PC-3 (cell line): ENCODE measurements at regions not wholly inside any gene's neighbourhood (a gene's known extent, or its start where the extent isn't known, plus 50 kb on each side); places are given as distances from the start of the nearest gene placed in this dataset.
A peak's percentile ranks its signal among the peaks of the same experiment; 100 is the strongest.

ENCODE experiments used
- ATAC-seq: fragments of 200-7000 bp; cut with Tn5 transposase; 2 replicates; pipeline ENCODE4 v1.9.1; 2020; ENCODE audit warnings: mild to moderate bottlenecking, moderate library complexity
- BruUV-seq: library from RNA; stranded (reverse); fragments of 400-500 nt; replicated peaks from 2 replicates; lab custom pipeline; 2021; lab: Mats Ljungman, UMichigan
- CTCF ChIA-PET: fragments of 300-600 bp; sonication (Branson Sonifier 250); formaldehyde crosslinking; loops from one replicate; lab custom pipeline; 2022; ENCODE audit warnings: antibody characterized with exemption; lab: Charles Lee
- POLR2A ChIA-PET: fragments of 300-600 bp; sonication (Branson Sonifier 250); formaldehyde crosslinking; loops from one replicate; lab custom pipeline; 2022; ENCODE audit warnings: antibody characterized with exemption; ENCODE audit not compliant: unreplicated experiment; lab: Charles Lee
- DNase-seq: peaks from one replicate; pipeline ENCODE4 v3.0.0-alpha.2; 2015
- H2AFZ ChIP-seq: fragments of 300-600 bp; sonication (generic); 2 replicates; pipeline ENCODE4 v1.6.0; 2016; ENCODE audit warnings: antibody characterized with exemption, low read length
- H3F3A ChIP-seq: fragments of 300-600 bp; sonication (generic); one replicate; pipeline ENCODE4 v1.6.0; 2017; ENCODE audit warnings: antibody characterized with exemption, low read length, control low read depth, mild to moderate bottlenecking; ENCODE audit not compliant: unreplicated experiment
- H3K27ac ChIP-seq: fragments of 300-600 bp; sonication (generic); 2 replicates; pipeline ENCODE4 v1.5.1; 2016; ENCODE audit warnings: mild to moderate bottlenecking, low read length
- H3K27me3 ChIP-seq: fragments of 300-600 bp; sonication (generic); 2 replicates; pipeline ENCODE4 v1.6.1; 2016; ENCODE audit warnings: low read length, mixed read lengths
- H3K36me3 ChIP-seq: fragments of 300-600 bp; sonication (generic); 2 replicates; pipeline ENCODE4 v1.6.1; 2016; ENCODE audit warnings: low read depth, mixed run types, low read length, mixed read lengths
- H3K4me1 ChIP-seq: fragments of 300-600 bp; sonication (generic); 2 replicates; pipeline ENCODE4 v1.5.1; 2016; ENCODE audit warnings: low read length; ENCODE audit not compliant: insufficient read depth
- H3K4me2 ChIP-seq: fragments of 300-600 bp; sonication (generic); 2 replicates; pipeline ENCODE4 v1.6.0; 2016; ENCODE audit warnings: low read length
- H3K4me3 ChIP-seq: fragments of 300-600 bp; sonication (generic); 2 replicates; pipeline ENCODE4 v1.5.1; 2016; ENCODE audit warnings: mild to moderate bottlenecking, low read length, mixed read lengths
- H3K79me2 ChIP-seq: fragments of 300-600 bp; sonication (generic); 2 replicates; pipeline ENCODE4 v1.6.1; 2017; ENCODE audit warnings: low read length, mixed read lengths
- H3K9ac ChIP-seq: fragments of 300-600 bp; sonication (generic); 2 replicates; pipeline ENCODE4 v1.6.0; 2016; ENCODE audit warnings: mild to moderate bottlenecking, low read length
- H3K9me2 ChIP-seq: fragments of 300-600 bp; sonication (generic); replicated peaks from 2 replicates; pipeline ENCODE4 v1.6.1; 2016; ENCODE audit warnings: mixed run types, low read length, mixed read lengths
- H3K9me3 ChIP-seq: fragments of 300-600 bp; sonication (generic); 2 replicates; pipeline ENCODE4 v1.6.1; 2016; ENCODE audit warnings: low read length, mixed read lengths
- H4K20me1 ChIP-seq: fragments of 300-600 bp; sonication (generic); 2 replicates; pipeline ENCODE4 v1.6.1; 2016; ENCODE audit warnings: low read length, mixed read lengths
- EZH2 ChIP-seq: fragments of 300-600 bp; sonication (generic); IDR thresholded peaks from one replicate; pipeline ENCODE4 v1.6.1; 2017; ENCODE audit warnings: antibody characterized with exemption, mild to moderate bottlenecking, low read length; ENCODE audit not compliant: unreplicated experiment
- EZH2phosphoT487 ChIP-seq: fragments of 300-600 bp; sonication (generic); IDR thresholded peaks from 2 replicates; pipeline ENCODE4 v1.6.1; 2018; ENCODE audit warnings: mild to moderate bottlenecking, antibody characterized with exemption, low read length, borderline replicate concordance
- intact Hi-C: fragments of 100-400 bp; cut with micrococcal nuclease; formaldehyde crosslinking; loops from 2 replicates; pipeline ENCODE4 v1.9.0; 2023
- TF ChIP-seq, protein P1 (sequence below): fragments of 300-600 bp; sonication (generic); conservative IDR thresholded peaks from 2 replicates; pipeline ENCODE4 v1.5.1; 2017; ENCODE audit warnings: antibody characterized with exemption, low read depth, mild to moderate bottlenecking, low read length

DNA sequence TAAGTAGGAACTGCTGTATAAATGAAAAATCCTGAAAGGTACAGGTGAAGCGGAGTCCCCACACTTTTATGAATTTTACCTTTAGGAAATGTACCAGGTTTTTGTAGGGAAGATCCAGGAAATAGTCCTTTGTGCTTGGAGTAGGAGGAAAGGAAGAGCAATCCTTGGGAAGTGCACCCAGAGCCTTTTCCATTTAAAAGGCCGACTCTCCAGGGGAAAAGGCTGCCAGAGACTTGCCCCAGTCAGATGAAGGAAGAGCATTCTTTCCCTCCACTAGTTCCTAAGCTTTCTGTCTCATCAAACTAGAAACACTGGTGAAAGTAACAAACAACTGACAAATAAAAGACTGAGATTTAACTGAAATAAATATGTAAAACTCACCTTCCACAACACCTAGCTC, 779.4 kb upstream of the CDH6 start:
- POLR2A ChIA-PET, result interaction anchor here (0.6 kb wide), 1 partner anchor 13 kb away, joined by 5 read pairs; no protein-coding TSS in a partner anchor
- H4K20me1 ChIP-seq, result no peaks in the 10 kb centered on the region

DNA sequence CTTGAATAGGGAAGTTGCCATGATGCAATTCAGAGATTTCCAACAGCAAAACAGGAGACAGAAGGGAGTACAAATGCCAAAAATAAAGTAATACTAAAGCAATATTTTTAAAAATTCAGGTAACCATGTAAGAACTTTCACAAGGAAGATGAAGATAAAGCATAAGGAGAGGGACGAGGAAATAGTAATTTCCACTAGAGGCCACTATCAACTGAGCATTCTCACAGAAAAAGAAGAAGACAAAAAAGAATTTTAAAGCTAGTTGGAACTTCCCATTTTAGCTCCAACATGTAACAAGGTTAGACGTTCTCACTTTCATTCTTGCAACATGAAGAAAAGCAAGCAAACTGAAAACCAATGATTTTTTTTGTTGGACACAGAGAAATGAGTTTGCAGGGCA, 779.9 kb upstream of the CDH6 start:
- H3K4me3 ChIP-seq, result no peak overlapping the region
- no peaks in the 10 kb centered on the region for H4K20me1 ChIP-seq
- no peaks in the 10 kb centered on the region for H3K9me2 ChIP-seq
- POLR2A ChIA-PET, result interaction anchor here (0.6 kb wide), 1 partner anchor 13 kb away, joined by 5 read pairs; no protein-coding TSS in a partner anchor
- ATAC-seq (no peak), DNase-seq (peak; percentile 22)
- H3K9ac ChIP-seq, result no peak overlapping the region
- H3K9me3 ChIP-seq, result no peaks in the 10 kb centered on the region
- no peaks in the 10 kb centered on the region for H3K36me3 ChIP-seq
- no peaks in the 10 kb centered on the region for H3K27me3 ChIP-seq
- no peaks in the 10 kb centered on the region for H3K79me2 ChIP-seq
- TF ChIP-seq, protein P1, sequence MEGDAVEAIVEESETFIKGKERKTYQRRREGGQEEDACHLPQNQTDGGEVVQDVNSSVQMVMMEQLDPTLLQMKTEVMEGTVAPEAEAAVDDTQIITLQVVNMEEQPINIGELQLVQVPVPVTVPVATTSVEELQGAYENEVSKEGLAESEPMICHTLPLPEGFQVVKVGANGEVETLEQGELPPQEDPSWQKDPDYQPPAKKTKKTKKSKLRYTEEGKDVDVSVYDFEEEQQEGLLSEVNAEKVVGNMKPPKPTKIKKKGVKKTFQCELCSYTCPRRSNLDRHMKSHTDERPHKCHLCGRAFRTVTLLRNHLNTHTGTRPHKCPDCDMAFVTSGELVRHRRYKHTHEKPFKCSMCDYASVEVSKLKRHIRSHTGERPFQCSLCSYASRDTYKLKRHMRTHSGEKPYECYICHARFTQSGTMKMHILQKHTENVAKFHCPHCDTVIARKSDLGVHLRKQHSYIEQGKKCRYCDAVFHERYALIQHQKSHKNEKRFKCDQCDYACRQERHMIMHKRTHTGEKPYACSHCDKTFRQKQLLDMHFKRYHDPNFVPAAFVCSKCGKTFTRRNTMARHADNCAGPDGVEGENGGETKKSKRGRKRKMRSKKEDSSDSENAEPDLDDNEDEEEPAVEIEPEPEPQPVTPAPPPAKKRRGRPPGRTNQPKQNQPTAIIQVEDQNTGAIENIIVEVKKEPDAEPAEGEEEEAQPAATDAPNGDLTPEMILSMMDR, result peak; percentile 52
- TF ChIP-seq EZH2 (no peak), EZH2phosphoT487 (no peak)
- no TSS peak for BruUV-seq
- CTCF ChIA-PET, result interaction anchor here (0.6 to 0.7 kb wide), 3 partner anchors 317 to 953 kb away, joined by 3 read pairs; no protein-coding TSS in a partner anchor
- H3K4me1 ChIP-seq, result no peaks in the 10 kb centered on the region
- H3K27ac ChIP-seq, result no peak overlapping the region
- no peak overlapping the region for H3K4me2 ChIP-seq
- no peak overlapping the region for H2AFZ ChIP-seq
- intact Hi-C loops, result no loop called here
- no peaks in the 10 kb centered on the region for H3F3A ChIP-seq

More for the DNA sequence above, 779.4 kb upstream of the CDH6 start:
- Histone ChIP-seq H3K9ac (no peak overlapping the region), H3K9me3 (no peaks in the 10 kb centered on the region), H3K4me1 (no peaks in the 10 kb centered on the region), H3K27ac (no peak overlapping the region), H3K4me2 (no peak overlapping the region), H3K79me2 (no peaks in the 10 kb centered on the region), H2AFZ (no peak overlapping the region), H3F3A (no peaks in the 10 kb centered on the region), H3K4me3 (no peak overlapping the region), H3K36me3 (no peaks in the 10 kb centered on the region), H3K9me2 (no peaks in the 10 kb centered on the region), H3K27me3 (no peaks in the 10 kb centered on the region)
- ATAC-seq (no peak), DNase-seq (no peak)
- intact Hi-C loops, result no loop called here
- CTCF ChIA-PET, result interaction anchor here (0.6 kb wide), 2 partner anchors 317 to 953 kb away, joined by 3 read pairs; no protein-coding TSS in a partner anchor
- BruUV-seq, result no TSS peak
- no peak for TF ChIP-seq EZH2phosphoT487
- no peak for TF ChIP-seq EZH2
- TF ChIP-seq, protein P1, result no peak

DNA sequence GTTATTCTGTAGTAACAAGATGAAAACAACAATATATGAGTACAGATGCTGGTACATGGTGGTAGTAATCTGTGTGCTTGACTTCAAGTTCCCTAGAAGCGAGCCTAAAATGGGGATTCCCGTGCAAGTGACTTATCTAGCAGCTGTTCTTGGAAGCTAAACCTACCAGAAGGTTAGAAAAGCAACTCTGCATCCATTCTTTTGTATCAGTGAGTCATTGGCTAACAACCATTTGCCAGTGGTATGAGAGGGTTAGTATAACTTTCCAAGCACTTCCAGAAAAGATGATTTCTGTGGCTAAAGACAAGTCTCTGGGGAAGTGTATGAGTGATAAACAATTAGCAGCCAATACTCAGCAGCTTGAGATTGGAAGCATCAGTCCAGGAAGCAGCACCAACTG, 787.7 kb upstream of the CDH6 start:
- TF ChIP-seq EZH2 (no peak), EZH2phosphoT487 (no peak)
- TF ChIP-seq, protein P1, result no peak
- H4K20me1 ChIP-seq, result no peaks in the 10 kb centered on the region
- H3K36me3 ChIP-seq, result no peaks in the 10 kb centered on the region
- intact Hi-C loops, result no loop called here
- H3K4me2 ChIP-seq, result no peak overlapping the region
- no peaks in the 10 kb centered on the region for H3K9me2 ChIP-seq
- H3K4me1 ChIP-seq, result peaks cover 5% of the 10 kb centered on the region
- no peaks in the 10 kb centered on the region for H3K9me3 ChIP-seq
- H3K4me3 ChIP-seq, result no peak overlapping the region
- ChIA-PET POLR2A (no interaction called here), CTCF (no interaction called here)
- no peak overlapping the region for H2AFZ ChIP-seq
- ATAC-seq (no peak), DNase-seq (no peak)
- no TSS peak for BruUV-seq
- no peaks in the 10 kb centered on the region for H3K27me3 ChIP-seq
- no peaks in the 10 kb centered on the region for H3F3A ChIP-seq
- H3K79me2 ChIP-seq, result no peaks in the 10 kb centered on the region
- no peak overlapping the region for H3K27ac ChIP-seq
- no peak overlapping the region for H3K9ac ChIP-seq
